ENCODE measurements at regions not wholly inside any gene's neighbourhood (a gene's known extent, or its start where the extent isn't known, plus 50 kb on each side); places are given as distances from the start of the nearest gene placed in this dataset.

DNA sequence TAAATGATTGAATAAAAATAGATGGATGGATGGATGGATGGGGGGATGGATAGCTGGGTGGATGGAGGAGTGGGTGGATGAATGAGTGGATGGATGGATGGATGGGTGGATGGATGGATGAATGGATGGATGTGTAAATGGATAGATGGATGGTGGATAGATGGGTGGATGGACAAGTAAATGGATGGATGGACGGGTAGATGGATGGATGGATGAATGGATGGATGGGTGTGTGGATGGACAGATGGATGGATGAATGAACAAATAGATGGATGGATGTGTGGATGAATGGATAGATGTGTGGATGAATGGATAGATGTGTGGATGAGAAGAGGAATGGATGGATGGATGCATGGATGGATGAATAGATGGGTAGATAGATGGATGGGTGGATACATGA, 490.8 kb downstream of the VRK1 start:
- Histone ChIP-seq H3K9me3 (ENCODE audit: insufficient read depth, low read depth, low read length) (no peaks in the 10 kb centered on the region), H3K27ac (ENCODE audit: low read depth, low read length) (no peak overlapping the region), H4K20me1 (ENCODE audit: insufficient read depth, low read length) (no peaks in the 10 kb centered on the region), H3K4me3 (ENCODE audit: insufficient read depth, low read depth, low read length) (no peak overlapping the region), H3K79me2 (ENCODE audit: insufficient read depth, low read length) (no peaks in the 10 kb centered on the region), H3K4me1 (ENCODE audit: insufficient read depth, low read length) (no peaks in the 10 kb centered on the region), H2AFZ (ENCODE audit: low read depth, low read length) (no peak overlapping the region), H3K27me3 (ENCODE audit: insufficient read depth, low read length) (peaks cover 4% of the 10 kb centered on the region), H3K9ac (ENCODE audit: low read length) (no peak overlapping the region), H3K4me2 (ENCODE audit: low read length) (no peak overlapping the region), H3K36me3 (ENCODE audit: insufficient read depth, low read length) (no peaks in the 10 kb centered on the region)
- Mint-ChIP-seq H3K4me3 (ENCODE audit: unreplicated experiment) (no peak overlapping the region), H3K27me3 (ENCODE audit: low read depth, unreplicated experiment) (peaks cover 27% of the 10 kb centered on the region), H3K9me3 (ENCODE audit: unreplicated experiment) (peaks cover 1% of the 10 kb centered on the region), H3K27ac (ENCODE audit: unreplicated experiment) (no peak overlapping the region), H3K36me3 (ENCODE audit: low read depth, unreplicated experiment) (no peaks in the 10 kb centered on the region), H3K4me1 (ENCODE audit: low read depth, unreplicated experiment) (peaks cover 8% of the 10 kb centered on the region)
- DNase-seq (ENCODE audit: low read depth) (no peak), FAIRE-seq (no peak)
- no peak for TF ChIP-seq EZH2 (IDR thresholded peaks at IDR 0.05; ENCODE audit: insufficient read depth, low read length)
- TF ChIP-seq, protein P1, sequence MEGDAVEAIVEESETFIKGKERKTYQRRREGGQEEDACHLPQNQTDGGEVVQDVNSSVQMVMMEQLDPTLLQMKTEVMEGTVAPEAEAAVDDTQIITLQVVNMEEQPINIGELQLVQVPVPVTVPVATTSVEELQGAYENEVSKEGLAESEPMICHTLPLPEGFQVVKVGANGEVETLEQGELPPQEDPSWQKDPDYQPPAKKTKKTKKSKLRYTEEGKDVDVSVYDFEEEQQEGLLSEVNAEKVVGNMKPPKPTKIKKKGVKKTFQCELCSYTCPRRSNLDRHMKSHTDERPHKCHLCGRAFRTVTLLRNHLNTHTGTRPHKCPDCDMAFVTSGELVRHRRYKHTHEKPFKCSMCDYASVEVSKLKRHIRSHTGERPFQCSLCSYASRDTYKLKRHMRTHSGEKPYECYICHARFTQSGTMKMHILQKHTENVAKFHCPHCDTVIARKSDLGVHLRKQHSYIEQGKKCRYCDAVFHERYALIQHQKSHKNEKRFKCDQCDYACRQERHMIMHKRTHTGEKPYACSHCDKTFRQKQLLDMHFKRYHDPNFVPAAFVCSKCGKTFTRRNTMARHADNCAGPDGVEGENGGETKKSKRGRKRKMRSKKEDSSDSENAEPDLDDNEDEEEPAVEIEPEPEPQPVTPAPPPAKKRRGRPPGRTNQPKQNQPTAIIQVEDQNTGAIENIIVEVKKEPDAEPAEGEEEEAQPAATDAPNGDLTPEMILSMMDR (IDR thresholded peaks at IDR 0.05; ENCODE audit: insufficient read depth, low read depth, low read length), result no peak

DNA sequence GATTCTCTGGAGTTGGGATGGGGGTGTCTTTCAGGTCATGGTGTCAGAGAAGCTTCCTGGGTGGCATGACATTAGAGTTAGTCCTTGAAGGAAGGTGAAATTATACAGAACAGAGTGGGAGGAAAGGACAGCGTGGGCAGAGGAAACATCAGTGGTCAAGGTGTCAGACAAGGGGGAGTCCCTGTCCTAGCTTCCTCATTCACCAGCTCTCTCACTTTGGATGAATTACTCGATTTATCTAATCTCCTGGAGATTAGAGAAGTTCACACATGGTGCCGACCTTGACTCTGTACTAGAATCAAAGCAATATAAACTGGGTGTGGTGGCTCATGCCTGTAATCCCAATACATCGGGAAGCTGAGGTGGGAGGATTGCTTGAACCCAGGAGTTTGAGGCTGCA, 492.9 kb downstream of the VRK1 start:
- H3K36me3 Mint-ChIP-seq (ENCODE audit: low read depth, unreplicated experiment), result no peaks in the 10 kb centered on the region
- H3K79me2 ChIP-seq (ENCODE audit: insufficient read depth, low read length), result no peaks in the 10 kb centered on the region
- H3K4me1 ChIP-seq (ENCODE audit: insufficient read depth, low read length), result no peaks in the 10 kb centered on the region
- DNase-seq (ENCODE audit: low read depth), result no peak
- peaks cover 28% of the 10 kb centered on the region for H3K27me3 Mint-ChIP-seq (ENCODE audit: low read depth, unreplicated experiment)
- peaks cover 1% of the 10 kb centered on the region for H3K9me3 Mint-ChIP-seq (ENCODE audit: unreplicated experiment)
- H4K20me1 ChIP-seq (ENCODE audit: insufficient read depth, low read length), result no peaks in the 10 kb centered on the region
- H3K4me3 ChIP-seq (ENCODE audit: insufficient read depth, low read depth, low read length), result no peak overlapping the region
- peaks cover 8% of the 10 kb centered on the region for H3K27me3 ChIP-seq (ENCODE audit: insufficient read depth, low read length)
- no peak overlapping the region for H2AFZ ChIP-seq (ENCODE audit: low read depth, low read length)
- no peak overlapping the region for H3K9ac ChIP-seq (ENCODE audit: low read length)
- H3K27ac Mint-ChIP-seq (ENCODE audit: unreplicated experiment), result no peak overlapping the region
- no peak overlapping the region for H3K27ac ChIP-seq (ENCODE audit: low read depth, low read length)
- no peaks in the 10 kb centered on the region for H3K9me3 ChIP-seq (ENCODE audit: insufficient read depth, low read depth, low read length)
- FAIRE-seq, result no peak
- no peak for TF ChIP-seq EZH2 (IDR thresholded peaks at IDR 0.05; ENCODE audit: insufficient read depth, low read length)
- TF ChIP-seq, protein P1 (IDR thresholded peaks at IDR 0.05; ENCODE audit: insufficient read depth, low read depth, low read length), result no peak
- peaks cover 7% of the 10 kb centered on the region for H3K4me1 Mint-ChIP-seq (ENCODE audit: low read depth, unreplicated experiment)
- no peak overlapping the region for H3K4me2 ChIP-seq (ENCODE audit: low read length)
- no peaks in the 10 kb centered on the region for H3K36me3 ChIP-seq (ENCODE audit: insufficient read depth, low read length)
- H3K4me3 Mint-ChIP-seq (ENCODE audit: unreplicated experiment), result no peak overlapping the region

DNA sequence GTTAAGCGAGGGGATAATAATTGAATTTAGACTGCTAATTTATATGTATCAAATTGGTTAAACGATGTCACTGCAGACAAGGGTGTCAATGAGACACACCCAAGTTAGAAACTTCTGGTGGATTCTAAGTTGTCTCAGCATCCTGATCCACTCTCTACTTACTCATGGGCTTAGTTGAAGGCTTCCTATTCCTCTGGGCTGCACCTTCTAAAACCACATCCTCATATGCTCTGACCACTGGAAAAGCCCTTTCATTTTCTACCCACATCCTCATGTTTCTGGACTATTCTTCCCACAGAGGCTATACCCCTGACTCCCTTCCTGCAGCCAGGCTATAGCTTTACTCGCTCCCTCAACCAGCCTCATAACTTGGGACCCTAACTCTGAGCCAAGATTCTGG, 493.8 kb downstream of the VRK1 start:
- Histone ChIP-seq H2AFZ (ENCODE audit: low read depth, low read length) (no peak overlapping the region), H3K79me2 (ENCODE audit: insufficient read depth, low read length) (no peaks in the 10 kb centered on the region), H3K36me3 (ENCODE audit: insufficient read depth, low read length) (no peaks in the 10 kb centered on the region), H3K27ac (ENCODE audit: low read depth, low read length) (no peak overlapping the region), H3K4me2 (ENCODE audit: low read length) (no peak overlapping the region), H3K9me3 (ENCODE audit: insufficient read depth, low read depth, low read length) (no peaks in the 10 kb centered on the region), H3K27me3 (ENCODE audit: insufficient read depth, low read length) (peaks cover 11% of the 10 kb centered on the region), H3K4me1 (ENCODE audit: insufficient read depth, low read length) (no peaks in the 10 kb centered on the region), H3K9ac (ENCODE audit: low read length) (no peak overlapping the region), H3K4me3 (ENCODE audit: insufficient read depth, low read depth, low read length) (no peak overlapping the region), H4K20me1 (ENCODE audit: insufficient read depth, low read length) (no peaks in the 10 kb centered on the region)
- TF ChIP-seq, protein P1 (IDR thresholded peaks at IDR 0.05; ENCODE audit: insufficient read depth, low read depth, low read length), result no peak
- no peak for TF ChIP-seq EZH2 (IDR thresholded peaks at IDR 0.05; ENCODE audit: insufficient read depth, low read length)
- Mint-ChIP-seq H3K9me3 (ENCODE audit: unreplicated experiment) (peaks cover 1% of the 10 kb centered on the region), H3K4me1 (ENCODE audit: low read depth, unreplicated experiment) (peaks cover 7% of the 10 kb centered on the region), H3K27ac (ENCODE audit: unreplicated experiment) (no peak overlapping the region), H3K36me3 (ENCODE audit: low read depth, unreplicated experiment) (no peaks in the 10 kb centered on the region), H3K4me3 (ENCODE audit: unreplicated experiment) (no peak overlapping the region), H3K27me3 (ENCODE audit: low read depth, unreplicated experiment) (peaks cover 21% of the 10 kb centered on the region)
- DNase-seq (ENCODE audit: low read depth) (peak; percentile 26), FAIRE-seq (no peak)

All from astrocyte (in vitro differentiated cells and primary cell).